Endodermal cell (in vitro differentiated cells): ENCODE measurements at regions not wholly inside any gene's neighbourhood (a gene's known extent, or its start where the extent isn't known, plus 50 kb on each side); places are given as distances from the start of the nearest gene placed in this dataset.

Experiments
- DNase-seq: peaks from one replicate; pipeline ENCODE4 v3.0.0-alpha.2; 2017
- H3K27ac ChIP-seq: 2 replicates; pipeline ENCODE4 v1.5.1; 2013; ENCODE audit warnings: mild to moderate bottlenecking, low read depth, low read length, moderate library complexity
- H3K27me3 ChIP-seq: 2 replicates; pipeline ENCODE4 v1.6.1; 2013; ENCODE audit warnings: mild to moderate bottlenecking, low read length, moderate library complexity; ENCODE audit not compliant: insufficient read depth, control insufficient read depth, poor library complexity, severe bottlenecking
- H3K36me3 ChIP-seq: 2 replicates; pipeline ENCODE4 v1.7.0; 2013; ENCODE audit warnings: mild to moderate bottlenecking, low read length, moderate library complexity; ENCODE audit not compliant: control insufficient read depth, insufficient read depth
- H3K4me1 ChIP-seq: one replicate; pipeline ENCODE4 v1.7.0; 2013; ENCODE audit warnings: low read length; ENCODE audit not compliant: control insufficient read depth, insufficient read depth
- H3K4me3 ChIP-seq: 2 replicates; pipeline ENCODE4 v1.5.1; 2013; ENCODE audit warnings: mild to moderate bottlenecking, low read length, moderate library complexity
- H3K9ac ChIP-seq: 2 replicates; pipeline ENCODE4 v1.6.1; 2013; ENCODE audit warnings: mild to moderate bottlenecking, low read length, moderate library complexity; ENCODE audit not compliant: poor library complexity, severe bottlenecking; ENCODE audit errors: extremely low read depth
- H3K9me3 ChIP-seq: 2 replicates; pipeline ENCODE4 v1.6.1; 2013; ENCODE audit warnings: mild to moderate bottlenecking, low read length, moderate library complexity; ENCODE audit not compliant: control insufficient read depth
- H3K27ac Mint-ChIP-seq: 2 replicates; pipeline ENCODE4 v1.8.0; 2020; ENCODE audit warnings: mixed read lengths
- H3K27me3 Mint-ChIP-seq: 2 replicates; pipeline ENCODE4 v1.8.0; 2021; ENCODE audit warnings: mild to moderate bottlenecking, mixed read lengths; ENCODE audit not compliant: insufficient read depth
- H3K36me3 Mint-ChIP-seq: 2 replicates; pipeline ENCODE4 v1.8.0; 2020; ENCODE audit warnings: low read depth, mixed read lengths
- H3K4me1 Mint-ChIP-seq: 2 replicates; pipeline ENCODE4 v1.8.0; 2020; ENCODE audit warnings: mixed read lengths
- H3K4me3 Mint-ChIP-seq: 2 replicates; pipeline ENCODE4 v1.8.0; 2020; ENCODE audit warnings: mild to moderate bottlenecking, moderate library complexity, mixed read lengths
- H3K9me3 Mint-ChIP-seq: 2 replicates; pipeline ENCODE4 v1.8.0; 2020; ENCODE audit warnings: mild to moderate bottlenecking, mixed read lengths
- WGBS, 2 experiments: methylation state at CpG; one replicate each; pipeline versions ENCODE4 v1.1.5 to v1.1.7; 2013; ENCODE audit warnings: missing lambda C conversion rate in 2 of 2, mixed read lengths in 1 of 2; ENCODE audit not compliant: insufficient coverage in 1 of 2, insufficient read length in 1 of 2; 5-methylcytosine and 5-hydroxymethylcytosine counted together
- TF ChIP-seq, protein P1 (sequence below): fragments of 200-600 bp; sonication (generic); conservative IDR thresholded peaks from 2 replicates; pipeline ENCODE4 v1.5.0; 2021; ENCODE audit warnings: antibody characterized with exemption, mild to moderate bottlenecking

DNA sequence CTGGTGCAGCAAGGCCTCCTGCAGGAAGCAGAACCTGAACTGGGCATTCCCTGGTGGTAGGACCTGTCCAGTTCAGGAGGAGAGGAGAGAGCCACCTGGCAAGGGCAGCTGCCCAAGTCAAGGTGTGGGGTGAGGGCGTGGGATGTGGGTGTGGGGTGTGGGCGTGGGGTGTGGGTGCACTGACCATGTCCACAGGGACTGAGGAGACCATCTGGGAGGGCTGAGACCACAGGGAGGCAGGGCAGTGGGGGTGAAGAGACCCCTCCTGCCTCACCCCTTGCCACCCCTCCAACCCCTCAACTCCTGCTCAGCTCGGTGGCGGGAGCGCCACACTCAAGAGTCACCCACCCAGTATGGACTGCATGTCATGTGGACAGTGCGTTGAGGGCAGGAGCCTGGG lies 117.9 kb downstream of the CPZ start:
- TF ChIP-seq, protein P1, sequence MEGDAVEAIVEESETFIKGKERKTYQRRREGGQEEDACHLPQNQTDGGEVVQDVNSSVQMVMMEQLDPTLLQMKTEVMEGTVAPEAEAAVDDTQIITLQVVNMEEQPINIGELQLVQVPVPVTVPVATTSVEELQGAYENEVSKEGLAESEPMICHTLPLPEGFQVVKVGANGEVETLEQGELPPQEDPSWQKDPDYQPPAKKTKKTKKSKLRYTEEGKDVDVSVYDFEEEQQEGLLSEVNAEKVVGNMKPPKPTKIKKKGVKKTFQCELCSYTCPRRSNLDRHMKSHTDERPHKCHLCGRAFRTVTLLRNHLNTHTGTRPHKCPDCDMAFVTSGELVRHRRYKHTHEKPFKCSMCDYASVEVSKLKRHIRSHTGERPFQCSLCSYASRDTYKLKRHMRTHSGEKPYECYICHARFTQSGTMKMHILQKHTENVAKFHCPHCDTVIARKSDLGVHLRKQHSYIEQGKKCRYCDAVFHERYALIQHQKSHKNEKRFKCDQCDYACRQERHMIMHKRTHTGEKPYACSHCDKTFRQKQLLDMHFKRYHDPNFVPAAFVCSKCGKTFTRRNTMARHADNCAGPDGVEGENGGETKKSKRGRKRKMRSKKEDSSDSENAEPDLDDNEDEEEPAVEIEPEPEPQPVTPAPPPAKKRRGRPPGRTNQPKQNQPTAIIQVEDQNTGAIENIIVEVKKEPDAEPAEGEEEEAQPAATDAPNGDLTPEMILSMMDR = no peak
- Mint-ChIP-seq H3K36me3 (no peaks in the 10 kb centered on the region), H3K4me1 (no peaks in the 10 kb centered on the region), H3K27me3 (peaks cover 6% of the 10 kb centered on the region), H3K4me3 (no peak overlapping the region), H3K9me3 (peaks cover 24% of the 10 kb centered on the region), H3K27ac (no peak overlapping the region)
- Histone ChIP-seq H3K4me1 (no peaks in the 10 kb centered on the region), H3K9me3 (peaks cover 16% of the 10 kb centered on the region), H3K27me3 (no peaks in the 10 kb centered on the region), H3K36me3 (no peaks in the 10 kb centered on the region), H3K27ac (no peak overlapping the region), H3K9ac (no peak overlapping the region), H3K4me3 (no peak overlapping the region)
- 89 to 97% methylated on average over 3 to 6 of the region's 6 CpGs for WGBS, 2 experiments
- DNase-seq = no peak

DNA sequence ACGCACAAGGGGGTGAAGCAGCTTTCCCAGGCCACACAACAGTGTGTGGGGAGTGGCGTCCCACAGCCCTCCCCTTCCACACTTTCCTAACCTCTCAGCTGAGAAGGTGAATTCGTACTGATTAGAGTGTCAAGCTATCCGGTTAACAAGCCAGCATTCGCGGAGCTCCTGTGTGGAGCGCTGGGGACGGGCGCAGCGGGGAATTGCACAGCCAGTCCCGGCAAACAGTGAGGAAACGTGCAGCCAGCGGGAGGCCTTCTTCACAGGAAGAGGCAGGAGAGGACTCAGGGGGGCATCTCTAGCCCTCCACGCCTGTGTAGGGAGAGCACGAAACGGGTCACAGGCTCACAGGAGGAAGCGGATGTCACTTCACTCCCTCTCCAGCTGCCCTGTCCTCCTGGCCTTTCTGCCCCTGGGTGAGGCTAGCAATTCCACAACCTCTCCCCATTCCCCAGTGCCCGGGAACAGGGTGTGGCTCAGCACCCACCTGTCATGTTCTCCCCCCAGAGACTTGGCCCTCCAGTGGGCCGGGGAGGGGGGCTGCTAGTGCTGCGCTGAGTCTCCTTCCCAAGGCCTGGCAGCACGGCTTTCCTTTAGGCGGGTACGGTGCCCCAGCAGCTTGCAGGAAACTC lies 117.3 kb downstream of the CPZ start:
- H3K36me3 ChIP-seq = no peaks in the 10 kb centered on the region
- no peak overlapping the region for H3K4me3 ChIP-seq
- H3K27me3 ChIP-seq = no peaks in the 10 kb centered on the region
- H3K27ac Mint-ChIP-seq = no peak overlapping the region
- 70 to 71% methylated on average over 16 to 23 of the region's 23 CpGs for WGBS, 2 experiments
- TF ChIP-seq, protein P1 = no peak
- H3K9me3 Mint-ChIP-seq = peaks cover 22% of the 10 kb centered on the region
- peaks cover 6% of the 10 kb centered on the region for H3K27me3 Mint-ChIP-seq
- H3K4me1 ChIP-seq = no peaks in the 10 kb centered on the region
- H3K4me1 Mint-ChIP-seq = no peaks in the 10 kb centered on the region
- peak; percentile 46 for DNase-seq
- no peaks in the 10 kb centered on the region for H3K36me3 Mint-ChIP-seq
- no peak overlapping the region for H3K27ac ChIP-seq
- no peak overlapping the region for H3K9ac ChIP-seq
- H3K4me3 Mint-ChIP-seq = no peak overlapping the region
- peaks cover 16% of the 10 kb centered on the region for H3K9me3 ChIP-seq

DNA sequence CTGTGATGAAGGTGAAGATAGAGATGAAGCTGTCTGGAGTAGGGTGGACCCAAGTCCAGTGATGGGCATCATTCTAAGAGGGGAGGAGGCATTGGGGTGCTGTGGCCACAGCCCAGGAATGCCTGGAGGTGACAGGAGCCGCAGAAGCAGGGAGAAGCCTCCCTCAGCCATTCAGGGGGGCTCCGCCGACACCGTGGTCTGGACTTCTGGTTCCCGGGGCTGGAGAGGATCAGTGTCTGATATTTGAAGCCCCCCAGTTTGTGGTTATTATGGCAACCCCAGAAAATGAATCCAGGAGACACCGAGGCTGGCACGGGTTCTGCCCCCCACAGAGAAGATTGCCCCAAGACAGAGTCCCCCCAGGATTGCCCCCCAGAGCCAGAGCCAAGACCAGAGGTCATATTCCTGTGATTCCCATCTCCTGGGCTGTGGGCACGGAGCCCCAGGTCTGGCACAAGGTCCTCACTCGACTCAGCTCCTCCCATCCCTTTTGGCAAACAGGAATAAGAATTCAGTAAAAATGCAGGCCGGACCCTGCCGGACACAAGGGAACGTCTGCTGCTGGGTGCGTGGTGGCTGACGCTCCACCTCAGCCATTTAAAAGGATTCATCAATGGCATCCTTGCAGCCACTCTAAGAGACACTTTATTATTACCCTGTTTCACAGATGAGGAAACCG lies 116.6 kb downstream of the CPZ start:
- peaks cover 6% of the 10 kb centered on the region for H3K27me3 Mint-ChIP-seq
- 90 to 91% methylated on average over 13 to 15 of the region's 15 CpGs for WGBS, 2 experiments

More for the DNA sequence above, 116.6 kb downstream of the CPZ start:
- Mint-ChIP-seq H3K36me3 (no peaks in the 10 kb centered on the region), H3K9me3 (peaks cover 20% of the 10 kb centered on the region), H3K4me1 (no peaks in the 10 kb centered on the region), H3K4me3 (no peak overlapping the region), H3K27ac (no peak overlapping the region)
- no peaks in the 10 kb centered on the region for H3K27me3 ChIP-seq
- H3K9ac ChIP-seq = no peak overlapping the region
- no peak overlapping the region for H3K27ac ChIP-seq
- TF ChIP-seq, protein P1 = no peak
- H3K36me3 ChIP-seq = no peaks in the 10 kb centered on the region
- no peak overlapping the region for H3K4me3 ChIP-seq
- H3K4me1 ChIP-seq = no peaks in the 10 kb centered on the region
- H3K9me3 ChIP-seq = peaks cover 16% of the 10 kb centered on the region
- peak; percentile 26 for DNase-seq
